ENCODE measurements at regions not wholly inside any gene's neighbourhood (a gene's known extent, or its start where the extent isn't known, plus 50 kb on each side); places are given as distances from the start of the nearest gene placed in this dataset.

GRCh38 chr3:159216311-159216710 lies 414.5 kb downstream of the MFSD1 start:
- no peaks in the 10 kb centered on the region for H3K27me3 Mint-ChIP-seq (ENCODE audit: insufficient read depth, low read depth, poor library complexity)
- no peaks in the 10 kb centered on the region for H3K27me3 ChIP-seq (ENCODE audit: insufficient read depth)
- no peaks in the 10 kb centered on the region for H3K4me1 Mint-ChIP-seq
- H3F3A ChIP-seq (replicated peaks; ENCODE audit: low read depth): no peaks in the 10 kb centered on the region
- no peak overlapping the region for H3K4me3 Mint-ChIP-seq
- no peak overlapping the region for H3K4me3 ChIP-seq
- ATAC-seq: no peak
- no peaks in the 10 kb centered on the region for H3K79me2 ChIP-seq (replicated peaks; ENCODE audit: insufficient read depth)
- H3K4me2 ChIP-seq: no peak overlapping the region
- H3K36me3 ChIP-seq (ENCODE audit: insufficient read depth): no peaks in the 10 kb centered on the region
- H3K9me3 Mint-ChIP-seq: no peaks in the 10 kb centered on the region; the same call in 2 of the 3 replicates
- no peaks in the 10 kb centered on the region for H3K4me1 ChIP-seq (ENCODE audit: insufficient read depth)
- H3K36me3 Mint-ChIP-seq (ENCODE audit: low read depth): no peaks in the 10 kb centered on the region
- H2AFZ ChIP-seq: no peak overlapping the region
- TF ChIP-seq POLR2AphosphoS5 (IDR thresholded peaks at IDR 0.05; ENCODE audit: low read depth) (no peak), JUNB (IDR thresholded peaks at IDR 0.05; ENCODE audit: unreplicated experiment) (no peak), CREB1 (CRISPR knock-in tag; IDR thresholded peaks at IDR 0.05; ENCODE audit: low read depth) (no peak), NANOG (IDR thresholded peaks at IDR 0.05; ENCODE audit: borderline replicate concordance) (no peak), ZNF331 (CRISPR knock-in tag; IDR thresholded peaks at IDR 0.05; ENCODE audit: low read depth) (no peak), CTCF (conservative IDR thresholded peaks at IDR 0.05; ENCODE audit: low read depth in 2 of 2) (no peak), EZH2 (IDR thresholded peaks at IDR 0.05; ENCODE audit: low read depth, unreplicated experiment) (no peak), ZNF462 (CRISPR knock-in tag; IDR thresholded peaks at IDR 0.05) (no peak), ETS1 (IDR thresholded peaks at IDR 0.05) (no peak), ZNF114 (CRISPR knock-in tag; IDR thresholded peaks at IDR 0.05) (no peak), REST (IDR thresholded peaks at IDR 0.05; ENCODE audit: unreplicated experiment) (no peak), EZH2phosphoT487 (IDR thresholded peaks at IDR 0.05; ENCODE audit: unreplicated experiment) (no peak), STAT1 (IDR thresholded peaks at IDR 0.05; ENCODE audit: unreplicated experiment) (no peak)
- DNase-seq (ENCODE audit: low spot score): no peak
- H3K27ac Mint-ChIP-seq: no peak overlapping the region
- no peaks in the 10 kb centered on the region for H4K20me1 ChIP-seq (replicated peaks; ENCODE audit: insufficient read depth)
- no peak overlapping the region for H3K27ac ChIP-seq (ENCODE audit: low read depth)
- H3K9me2 ChIP-seq (ENCODE audit: insufficient read depth): 0 out of 2 replicates have a peak, but pooled peaks cover 3% of the 10 kb centered on the region
